CD14-positive monocyte (primary cell): ENCODE measurements at regions not wholly inside any gene's neighbourhood (a gene's known extent, or its start where the extent isn't known, plus 50 kb on each side); places are given as distances from the start of the nearest gene placed in this dataset.
"Not testable (repeated sequence)": the region's sequence is repeated elsewhere in the genome, so short reads cannot be mapped to it uniquely, and the experiment has no call there.

Source experiments
- DNase-seq, 3 donors: peaks; one replicate each; pipeline ENCODE4 v3.0.0-alpha.2; 2011 to 2022
- H2AFZ ChIP-seq: 2 replicates; pipeline ENCODE4 v1.6.0; 2012; ENCODE audit warnings: mild to moderate bottlenecking, low read depth, low read length, inconsistent platforms; ENCODE audit not compliant: insufficient read depth, poor library complexity, severe bottlenecking
- H3K27ac ChIP-seq, 2 donors: 1 replicate in 1 of 2; 2 replicates in 1 of 2; pipeline ENCODE4 v1.5.1; 2012 to 2013; ENCODE audit warnings: low read length in 2 of 2, control low read depth in 1 of 2, inconsistent platforms in 1 of 2, low read depth in 1 of 2, mild to moderate bottlenecking in 1 of 2
- H3K27me3 ChIP-seq, 2 donors: one replicate each; pipeline versions ENCODE4 v1.6.0 to v1.6.1; 2011 to 2013; ENCODE audit warnings: low read length in 2 of 2; ENCODE audit not compliant: control insufficient read depth in 2 of 2, insufficient read depth in 2 of 2
- H3K36me3 ChIP-seq, 2 donors: replicated peaks in 1 of 2; 1 replicate in 1 of 2; 2 replicates in 1 of 2; pipeline versions ENCODE4 v1.5.1 to v1.6.1; 2012 to 2013; ENCODE audit warnings: low read length in 2 of 2, control low read depth in 1 of 2, inconsistent platforms in 1 of 2, mild to moderate bottlenecking in 1 of 2; ENCODE audit not compliant: insufficient read depth in 2 of 2, control insufficient read depth in 1 of 2
- H3K4me1 ChIP-seq, 2 donors: 1 replicate in 1 of 2; 2 replicates in 1 of 2; pipeline versions ENCODE4 v1.5.1 to v1.6.1; 2012 to 2013; ENCODE audit warnings: low read length in 2 of 2, control low read depth in 1 of 2, inconsistent platforms in 1 of 2, mild to moderate bottlenecking in 1 of 2, moderate library complexity in 1 of 2; ENCODE audit not compliant: insufficient read depth in 2 of 2, control insufficient read depth in 1 of 2
- H3K4me2 ChIP-seq: replicated peaks from 2 replicates; pipeline ENCODE3; 2012; ENCODE audit warnings: low read length, moderate library complexity, mild to moderate bottlenecking; ENCODE audit not compliant: poor library complexity, severe bottlenecking; ENCODE audit errors: extremely low read depth
- H3K4me3 ChIP-seq, 3 experiments: fragments of 200-600 bp in 1 of 3; sonication (generic) in 1 of 3; replicated peaks in 1 of 3; 1 replicate in 2 of 3; 2 replicates in 1 of 3; pipeline ENCODE4 v1.5.1; 2011 to 2013; ENCODE audit warnings: low read length in 3 of 3, mild to moderate bottlenecking in 3 of 3, control low read depth in 2 of 3, low read depth in 2 of 3, inconsistent platforms in 1 of 3, moderate library complexity in 1 of 3
- H3K79me2 ChIP-seq: 2 replicates; pipeline ENCODE4 v1.6.0; 2012; ENCODE audit warnings: mild to moderate bottlenecking, control low read depth, inconsistent platforms, low read length, moderate library complexity; ENCODE audit not compliant: insufficient read depth
- H3K9ac ChIP-seq: 2 replicates; pipeline ENCODE4 v1.6.0; 2017; ENCODE audit warnings: low read length, mild to moderate bottlenecking; ENCODE audit not compliant: insufficient read depth, poor library complexity, severe bottlenecking
- H3K9me3 ChIP-seq, 2 donors: replicated peaks in 1 of 2; 1 replicate in 1 of 2; 2 replicates in 1 of 2; pipeline versions ENCODE4 v1.5.1 to v1.6.1; 2012 to 2013; ENCODE audit warnings: low read length in 2 of 2, control low read depth in 1 of 2; ENCODE audit not compliant: control insufficient read depth in 1 of 2, insufficient read depth in 1 of 2
- H4K20me1 ChIP-seq: 2 replicates; pipeline ENCODE4 v1.6.0; 2012; ENCODE audit warnings: mild to moderate bottlenecking, low read length, control low read depth, moderate library complexity; ENCODE audit not compliant: insufficient read depth
- H3K27ac Mint-ChIP-seq, 7 donors: one replicate each; pipeline ENCODE4 v1.8.0; 2020; ENCODE audit warnings: mild to moderate bottlenecking in 7 of 7, mixed read lengths in 7 of 7, moderate library complexity in 6 of 7, inconsistent platforms in 2 of 7
- H3K27me3 Mint-ChIP-seq, 3 donors: one replicate each; pipeline ENCODE4 v1.8.0; 2021 to 2022; ENCODE audit warnings: low read depth in 3 of 3, mild to moderate bottlenecking in 3 of 3, mixed read lengths in 3 of 3, moderate library complexity in 3 of 3, inconsistent platforms in 1 of 3
- H3K36me3 Mint-ChIP-seq, 2 donors: one replicate each; pipeline ENCODE4 v1.8.0; 2020; ENCODE audit warnings: mixed read lengths in 2 of 2, inconsistent platforms in 1 of 2, mild to moderate bottlenecking in 1 of 2
- H3K4me1 Mint-ChIP-seq: one replicate; pipeline ENCODE4 v1.8.0; 2020; ENCODE audit warnings: mild to moderate bottlenecking, mixed read lengths
- H3K4me3 Mint-ChIP-seq, 2 donors: one replicate each; pipeline ENCODE4 v1.8.0; 2020; ENCODE audit warnings: mild to moderate bottlenecking in 2 of 2, mixed read lengths in 2 of 2, moderate library complexity in 1 of 2
- H3K9me3 Mint-ChIP-seq, 7 donors: one replicate each; pipeline ENCODE4 v1.8.0; 2020 to 2022; ENCODE audit warnings: mixed read lengths in 7 of 7, mild to moderate bottlenecking in 6 of 7, moderate library complexity in 6 of 7, inconsistent platforms in 2 of 7
- WGBS: methylation state at CpG from one replicate; pipeline ENCODE4 v1.1.5; 2013; ENCODE audit warnings: missing lambda C conversion rate; ENCODE audit not compliant: insufficient coverage; 5-methylcytosine and 5-hydroxymethylcytosine counted together
- intact Hi-C, 2 donors: fragments of 100-400 bp; cut with micrococcal nuclease; formaldehyde crosslinking; loops; one replicate each; pipeline versions ENCODE4 v1.15.0 to v1.15.1; 2023
- TF ChIP-seq, protein P1 (sequence below): fragments of 200-600 bp; IDR thresholded peaks from one replicate; pipeline ENCODE4 v1.8.0; 2022; ENCODE audit warnings: antibody characterized with exemption, mild to moderate bottlenecking

DNA sequence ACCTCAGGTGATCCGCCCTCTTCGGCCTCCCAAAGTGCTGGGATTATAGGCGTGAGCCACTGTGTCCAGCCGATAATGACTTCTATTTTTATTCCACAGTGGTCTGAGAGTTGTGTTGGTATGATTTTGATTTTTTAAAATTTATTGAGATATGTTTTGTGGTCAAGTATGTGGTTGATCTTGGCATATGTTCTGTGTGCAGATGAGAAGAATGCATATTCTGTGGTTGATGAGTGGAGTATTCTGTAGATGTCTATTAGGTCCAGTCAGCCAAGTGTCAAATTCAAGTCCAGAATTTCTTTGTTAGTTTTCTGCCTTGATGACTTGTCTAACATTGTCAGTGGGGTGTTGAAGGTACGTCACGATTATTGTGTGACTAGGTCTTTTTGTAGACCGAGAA is 338.2 kb upstream of the TARS1 start:
- Histone ChIP-seq H3K9ac (no peak overlapping the region), H3K79me2 (no peaks in the 10 kb centered on the region), H3K36me3 (no peaks in the 10 kb centered on the region), H3K9me3 (peaks cover 24% of the 10 kb centered on the region in 2 donors), H4K20me1 (no peaks in the 10 kb centered on the region), H3K4me2 (no peak overlapping the region), H3K4me1 (no peaks in the 10 kb centered on the region), H3K4me3 (no peak overlapping the region), H3K27me3 (no peaks in the 10 kb centered on the region), H2AFZ (no peak overlapping the region), H3K27ac (no peak overlapping the region)
- DNase-seq, result no peak
- Mint-ChIP-seq H3K4me3 (no peak overlapping the region), H3K36me3 (no peaks in the 10 kb centered on the region), H3K9me3 (peaks cover 26 to 40% (median 36%) of the 10 kb centered on the region in 7 donors), H3K27me3 (no peaks in the 10 kb centered on the region), H3K4me1 (no peaks in the 10 kb centered on the region), H3K27ac (no peak overlapping the region)
- TF ChIP-seq, protein P1, sequence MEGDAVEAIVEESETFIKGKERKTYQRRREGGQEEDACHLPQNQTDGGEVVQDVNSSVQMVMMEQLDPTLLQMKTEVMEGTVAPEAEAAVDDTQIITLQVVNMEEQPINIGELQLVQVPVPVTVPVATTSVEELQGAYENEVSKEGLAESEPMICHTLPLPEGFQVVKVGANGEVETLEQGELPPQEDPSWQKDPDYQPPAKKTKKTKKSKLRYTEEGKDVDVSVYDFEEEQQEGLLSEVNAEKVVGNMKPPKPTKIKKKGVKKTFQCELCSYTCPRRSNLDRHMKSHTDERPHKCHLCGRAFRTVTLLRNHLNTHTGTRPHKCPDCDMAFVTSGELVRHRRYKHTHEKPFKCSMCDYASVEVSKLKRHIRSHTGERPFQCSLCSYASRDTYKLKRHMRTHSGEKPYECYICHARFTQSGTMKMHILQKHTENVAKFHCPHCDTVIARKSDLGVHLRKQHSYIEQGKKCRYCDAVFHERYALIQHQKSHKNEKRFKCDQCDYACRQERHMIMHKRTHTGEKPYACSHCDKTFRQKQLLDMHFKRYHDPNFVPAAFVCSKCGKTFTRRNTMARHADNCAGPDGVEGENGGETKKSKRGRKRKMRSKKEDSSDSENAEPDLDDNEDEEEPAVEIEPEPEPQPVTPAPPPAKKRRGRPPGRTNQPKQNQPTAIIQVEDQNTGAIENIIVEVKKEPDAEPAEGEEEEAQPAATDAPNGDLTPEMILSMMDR, result no peak
- intact Hi-C loops, result no loop called here
- WGBS, result 96% methylated on average over 4 of the region's 7 CpGs

DNA sequence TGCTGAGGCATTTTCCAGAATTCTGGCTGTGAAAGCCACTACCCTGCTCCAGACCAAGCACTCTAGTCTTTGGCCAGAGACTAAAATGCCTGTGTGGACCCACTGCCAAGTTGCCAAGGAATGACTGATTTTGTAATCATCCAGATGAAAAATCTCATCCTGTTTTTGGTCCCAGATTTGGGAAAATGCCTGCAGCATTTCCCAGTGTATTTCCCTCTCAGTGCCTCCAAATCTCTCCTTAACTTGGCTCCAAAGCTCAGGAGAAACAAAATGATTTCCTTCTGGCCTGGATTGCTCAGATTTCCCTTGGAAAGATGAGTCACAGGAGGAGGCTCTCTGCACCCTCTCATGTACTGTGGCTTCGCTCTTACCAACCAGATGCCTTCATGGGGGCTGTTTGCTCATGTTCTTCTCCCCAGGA is 335.2 kb upstream of the TARS1 start:
- Histone ChIP-seq H3K79me2 (no peaks in the 10 kb centered on the region), H4K20me1 (no peaks in the 10 kb centered on the region), H3K4me1 (no peaks in the 10 kb centered on the region), H3K4me2 (no peak overlapping the region), H3K36me3 (no peaks in the 10 kb centered on the region), H3K9ac (no peak overlapping the region), H3K4me3 (no peak overlapping the region), H3K9me3 (peaks cover 30 to 32% of the 10 kb centered on the region in 2 donors), H3K27ac (no peak overlapping the region), H3K27me3 (no peaks in the 10 kb centered on the region), H2AFZ (no peak overlapping the region)
- intact Hi-C loops, result no loop called here
- H3K27ac Mint-ChIP-seq, result no peak overlapping the region
- no peaks in the 10 kb centered on the region for H3K27me3 Mint-ChIP-seq
- WGBS, result 100% methylated on average over 1 of the region's 1 CpG
- no peak overlapping the region for H3K4me3 Mint-ChIP-seq
- TF ChIP-seq, protein P1, result no peak
- no peaks in the 10 kb centered on the region for H3K4me1 Mint-ChIP-seq
- peaks cover 20 to 43% (median 35%) of the 10 kb centered on the region in 7 donors for H3K9me3 Mint-ChIP-seq
- no peak for DNase-seq
- no peaks in the 10 kb centered on the region for H3K36me3 Mint-ChIP-seq

DNA sequence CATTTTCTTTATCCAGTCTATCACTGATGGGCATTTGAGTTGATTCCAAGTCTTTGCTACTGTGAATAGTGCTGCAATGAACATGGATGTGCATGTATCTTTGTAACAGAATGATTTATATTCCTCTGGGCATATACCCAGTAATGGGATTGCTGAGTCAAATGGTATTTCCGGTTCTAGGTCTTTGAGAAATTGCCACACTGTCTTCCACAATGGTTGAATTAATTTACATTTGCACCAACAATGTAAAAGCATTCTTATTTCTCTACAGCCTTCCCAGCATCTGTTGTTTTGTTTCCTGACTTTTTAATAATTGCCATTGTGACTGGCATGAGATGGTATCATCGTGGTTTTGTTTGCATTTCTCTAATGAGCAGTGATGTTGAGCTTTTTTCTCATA is 330.3 kb upstream of the TARS1 start:
- intact Hi-C loops, H3K9ac ChIP-seq, H3K27me3 ChIP-seq, H3K27ac Mint-ChIP-seq, H2AFZ ChIP-seq, H3K79me2 ChIP-seq, H3K4me1 Mint-ChIP-seq, H3K4me3 Mint-ChIP-seq, H3K4me2 ChIP-seq, H3K27ac ChIP-seq, H3K36me3 Mint-ChIP-seq, H3K27me3 Mint-ChIP-seq, DNase-seq, H3K36me3 ChIP-seq, H3K4me1 ChIP-seq, H4K20me1 ChIP-seq, H3K4me3 ChIP-seq: not testable (repeated sequence)
- peaks cover 7 to 19% (median 12%) of the 10 kb centered on the region in 7 donors for H3K9me3 Mint-ChIP-seq
- no CpG with 5 or more reads among the region's 2 CpGs for whole genome bisulfite sequencing
- peaks cover 13 to 16% of the 10 kb centered on the region in 2 donors for H3K9me3 ChIP-seq
